ENCODE measurements at regions not wholly inside any gene's neighbourhood (a gene's known extent, or its start where the extent isn't known, plus 50 kb on each side); places are given as distances from the start of the nearest gene placed in this dataset.
"Not testable (repeated sequence)": the region's sequence is repeated elsewhere in the genome, so short reads cannot be mapped to it uniquely, and the experiment has no call there.

DNA sequence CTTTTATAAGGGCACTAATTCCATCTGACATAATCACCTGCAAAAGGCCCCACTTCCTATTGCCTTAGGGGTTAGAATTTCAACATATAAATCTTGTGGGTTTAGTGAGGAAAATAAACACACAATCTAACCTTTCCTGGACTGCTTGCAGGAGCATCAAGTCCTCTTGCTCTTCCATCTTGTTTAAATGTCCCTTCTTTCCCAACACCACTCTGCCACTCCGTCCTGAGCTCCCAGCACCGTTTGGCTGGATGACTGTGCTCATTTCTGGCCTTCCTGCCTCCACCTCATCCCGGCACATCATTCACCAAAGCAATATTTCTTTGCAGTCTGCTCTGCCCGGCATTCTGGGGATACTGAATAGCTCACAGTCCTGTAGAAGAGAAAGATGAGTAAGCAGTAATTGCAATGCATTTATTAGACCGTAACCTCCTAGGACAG is 247.8 kb downstream of the BCL2 start:
- peaks cover 13% of the 10 kb centered on the region for H3K4me1 Mint-ChIP-seq (ENCODE audit: low read depth)
- no peaks in the 10 kb centered on the region for H3K9me3 Mint-ChIP-seq
- H3K27me3 Mint-ChIP-seq: no peaks in the 10 kb centered on the region
- H3K4me3 Mint-ChIP-seq: no peak overlapping the region
- no peaks in the 10 kb centered on the region for H3K36me3 Mint-ChIP-seq (ENCODE audit: low read depth)
- no peak overlapping the region for H3K27ac Mint-ChIP-seq

DNA sequence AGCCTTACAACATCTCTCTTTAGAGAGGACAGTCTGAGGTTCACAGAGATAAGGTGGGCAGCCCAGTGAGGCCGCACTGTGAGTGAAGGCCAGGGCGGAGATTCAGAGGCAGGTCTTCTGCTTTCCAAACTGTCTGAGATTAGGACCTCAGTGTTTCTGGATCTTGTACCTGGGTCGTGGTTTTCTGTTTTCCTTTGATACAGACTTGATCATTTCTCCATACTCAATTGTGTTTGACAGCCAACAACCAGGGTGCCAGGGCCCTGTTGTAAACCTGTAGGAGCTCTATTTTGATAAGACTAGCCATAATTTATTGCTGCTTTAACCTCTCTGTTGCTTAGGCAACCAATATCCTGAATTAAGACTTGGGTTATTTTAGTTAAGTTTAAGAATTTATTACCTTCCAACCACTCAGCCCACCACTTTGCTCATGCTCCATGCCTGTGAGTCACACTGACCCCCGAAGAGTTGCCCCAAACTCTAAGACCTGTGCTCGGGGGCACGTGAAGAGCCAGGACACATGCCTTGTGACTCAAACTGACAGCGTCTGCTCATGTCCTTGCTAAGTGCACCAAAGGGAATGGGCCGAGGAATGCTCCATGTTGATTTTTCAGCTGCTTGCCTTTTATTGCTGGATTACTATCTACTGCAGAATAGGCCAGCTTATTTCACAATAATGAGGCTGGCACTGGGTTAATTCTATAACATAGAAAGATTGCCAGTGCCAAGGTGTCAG is 248.6 kb downstream of the BCL2 start:
- Mint-ChIP-seq H3K27ac (no peak overlapping the region), H3K4me3 (no peak overlapping the region), H3K4me1 (ENCODE audit: low read depth) (peaks cover 13% of the 10 kb centered on the region), H3K9me3 (no peaks in the 10 kb centered on the region), H3K36me3 (ENCODE audit: low read depth) (no peaks in the 10 kb centered on the region), H3K27me3 (no peaks in the 10 kb centered on the region)

DNA sequence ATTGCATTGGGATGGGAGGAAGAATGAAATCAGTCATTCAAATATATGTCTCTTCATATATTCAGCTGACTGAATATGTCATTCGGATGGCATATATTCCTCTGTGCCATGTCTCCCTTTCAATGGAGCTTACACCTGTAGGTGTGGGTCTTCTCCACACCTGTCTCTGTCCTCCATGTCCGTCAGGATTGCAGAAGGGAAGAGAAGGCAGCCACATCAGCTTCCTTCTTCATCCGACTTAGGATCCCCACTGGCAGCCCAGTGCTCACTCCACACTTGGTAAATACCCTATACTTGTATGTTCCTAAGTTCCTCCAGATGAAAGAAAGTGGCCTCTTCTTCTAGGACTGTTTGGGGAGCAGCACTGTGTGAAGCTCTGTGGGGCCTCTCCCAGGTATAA is 250.1 kb downstream of the BCL2 start:
- H3K4me3 Mint-ChIP-seq: no peak overlapping the region
- H3K27ac Mint-ChIP-seq: no peak overlapping the region
- H3K27me3 Mint-ChIP-seq: no peaks in the 10 kb centered on the region
- H3K9me3 Mint-ChIP-seq: no peaks in the 10 kb centered on the region
- H3K36me3 Mint-ChIP-seq (ENCODE audit: low read depth): no peaks in the 10 kb centered on the region
- H3K4me1 Mint-ChIP-seq (ENCODE audit: low read depth): peaks cover 3% of the 10 kb centered on the region

DNA sequence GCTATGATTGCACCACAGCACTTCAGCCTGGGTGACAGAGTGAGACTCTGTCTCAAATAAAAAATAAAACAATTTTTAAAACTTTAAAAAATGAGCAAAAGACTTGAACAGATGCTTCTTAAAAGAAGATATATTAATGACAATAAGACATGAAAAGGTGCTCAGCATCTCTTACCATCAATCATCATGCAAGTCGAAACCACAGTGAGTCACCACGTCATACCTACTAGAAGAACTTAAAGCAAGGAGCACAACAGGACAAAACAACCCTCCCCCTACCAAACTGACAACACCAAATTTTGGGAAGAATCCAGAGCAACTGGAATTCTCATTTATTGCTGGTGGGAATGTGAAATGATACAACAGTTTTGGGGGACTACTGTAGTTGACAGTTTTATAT is 251.6 kb downstream of the BCL2 start:
- H3K27ac Mint-ChIP-seq: no peak overlapping the region
- no peaks in the 10 kb centered on the region for H3K36me3 Mint-ChIP-seq (ENCODE audit: low read depth)
- no peaks in the 10 kb centered on the region for H3K9me3 Mint-ChIP-seq
- no peak overlapping the region for H3K4me3 Mint-ChIP-seq
- H3K4me1 Mint-ChIP-seq (ENCODE audit: low read depth): peaks cover 3% of the 10 kb centered on the region
- H3K27me3 Mint-ChIP-seq: no peaks in the 10 kb centered on the region

DNA sequence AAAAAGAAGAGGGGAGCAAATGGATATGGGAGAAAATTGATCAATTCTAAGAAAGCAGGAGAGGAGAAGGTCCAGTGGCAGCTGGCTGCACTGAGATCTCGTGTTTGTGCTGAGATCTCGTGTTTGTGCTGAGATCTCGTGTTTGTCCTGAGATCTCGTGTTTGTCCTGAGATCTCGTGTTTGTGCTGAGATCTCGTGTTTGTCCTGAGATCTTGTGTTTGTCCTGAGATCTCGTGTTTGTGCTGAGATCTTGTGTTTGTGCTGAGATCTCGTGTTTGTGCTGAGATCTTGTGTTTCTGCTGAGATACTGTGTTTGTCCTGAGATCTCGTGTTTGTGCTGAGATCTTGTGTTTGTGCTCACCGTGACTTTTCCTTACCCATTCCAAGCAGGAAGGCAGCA is 254.4 kb downstream of the BCL2 start:
- Mint-ChIP-seq H3K4me1 (ENCODE audit: low read depth) (peaks cover 3% of the 10 kb centered on the region), H3K27me3 (no peaks in the 10 kb centered on the region), H3K9me3 (no peaks in the 10 kb centered on the region), H3K27ac (no peak overlapping the region), H3K4me3 (no peak overlapping the region), H3K36me3 (ENCODE audit: low read depth) (no peaks in the 10 kb centered on the region)

DNA sequence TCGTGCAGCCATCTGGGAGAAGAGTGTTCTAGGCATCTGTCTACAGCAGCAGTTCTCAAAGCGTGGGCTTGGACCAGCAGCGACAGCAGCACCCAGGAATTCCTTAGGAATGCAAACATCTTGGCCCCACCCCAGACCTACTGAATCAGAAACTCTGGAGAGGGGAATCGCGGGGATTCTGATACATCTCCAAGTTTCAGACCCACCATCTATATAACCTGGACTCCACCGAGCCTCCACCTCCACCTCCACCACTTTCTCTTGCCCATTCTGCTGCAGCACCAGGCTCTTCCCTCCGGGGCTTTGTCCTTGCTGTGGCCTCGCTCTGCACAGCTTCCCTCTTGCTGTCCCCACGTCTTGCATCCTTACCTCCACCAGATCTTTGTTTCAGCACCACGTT is 256.4 kb downstream of the BCL2 start:
- Mint-ChIP-seq H3K27me3 (no peaks in the 10 kb centered on the region), H3K4me3 (no peak overlapping the region), H3K27ac (no peak overlapping the region), H3K9me3 (no peaks in the 10 kb centered on the region), H3K36me3 (ENCODE audit: low read depth) (no peaks in the 10 kb centered on the region), H3K4me1 (ENCODE audit: low read depth) (peaks cover 3% of the 10 kb centered on the region)

DNA sequence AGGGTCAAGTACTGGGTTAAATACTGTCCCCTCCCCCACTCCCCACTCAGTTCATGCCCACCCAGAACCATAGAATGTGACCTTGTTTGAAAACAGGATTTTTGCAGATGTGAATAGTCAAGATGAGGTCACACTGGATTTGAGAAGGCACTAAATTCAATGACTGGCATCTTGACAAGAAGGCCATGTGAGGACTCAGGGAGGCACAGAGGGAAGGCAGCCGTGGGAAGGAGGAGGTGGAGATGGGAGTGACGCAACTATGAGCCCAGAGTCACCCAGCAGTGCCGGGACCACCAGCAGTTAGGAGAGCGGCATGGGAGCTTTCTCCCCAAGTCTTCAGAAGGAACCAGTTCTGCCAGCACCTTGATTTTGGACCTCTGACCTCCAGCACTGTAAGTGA is 257.3 kb downstream of the BCL2 start:
- H3K4me1 Mint-ChIP-seq (ENCODE audit: low read depth): no peaks in the 10 kb centered on the region
- H3K27ac Mint-ChIP-seq: no peak overlapping the region
- H3K9me3 Mint-ChIP-seq: no peaks in the 10 kb centered on the region
- no peaks in the 10 kb centered on the region for H3K36me3 Mint-ChIP-seq (ENCODE audit: low read depth)
- H3K27me3 Mint-ChIP-seq: no peaks in the 10 kb centered on the region
- no peak overlapping the region for H3K4me3 Mint-ChIP-seq

DNA sequence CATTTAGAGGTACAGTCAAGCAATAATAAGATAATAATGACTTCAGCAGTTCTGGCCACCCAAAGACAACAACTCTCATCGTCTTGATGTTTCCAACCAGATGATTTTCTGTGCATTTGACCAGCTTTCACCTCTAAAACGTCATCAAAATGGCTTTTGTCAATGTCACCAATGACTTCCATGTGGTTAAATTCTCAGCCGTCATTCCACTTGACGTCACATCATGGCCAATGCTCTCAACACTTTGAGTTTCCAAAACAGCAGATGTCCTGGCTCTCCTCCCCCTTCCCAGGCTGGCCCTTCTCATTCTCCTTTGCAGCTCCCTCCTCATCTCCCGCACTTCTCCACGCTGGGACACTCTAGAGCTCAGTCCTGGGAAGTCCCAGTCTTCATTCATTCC is 258.3 kb downstream of the BCL2 start:
- Mint-ChIP-seq H3K27me3 (no peaks in the 10 kb centered on the region), H3K4me3 (no peak overlapping the region), H3K27ac (no peak overlapping the region), H3K36me3 (ENCODE audit: low read depth) (no peaks in the 10 kb centered on the region), H3K4me1 (ENCODE audit: low read depth) (no peaks in the 10 kb centered on the region), H3K9me3 (no peaks in the 10 kb centered on the region)

DNA sequence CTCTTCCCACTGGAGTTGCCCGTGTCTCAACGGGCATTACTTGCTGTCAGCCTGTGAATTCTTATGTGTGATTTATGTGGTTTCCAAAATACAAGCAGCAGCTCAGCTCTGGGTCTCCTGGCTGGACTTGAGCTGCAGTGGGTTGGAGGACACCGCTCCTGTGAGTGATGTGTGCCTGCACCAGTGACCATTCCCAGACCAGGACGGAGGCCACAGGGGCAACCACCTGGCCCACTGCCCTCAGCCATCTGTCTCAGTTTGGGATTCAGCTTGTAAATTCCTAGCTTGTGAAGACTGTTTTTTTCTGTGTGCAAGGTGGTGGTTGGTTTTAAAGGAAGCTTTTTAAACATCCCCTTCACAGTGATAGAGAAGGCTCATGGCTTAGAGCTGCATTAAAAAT is 261.0 kb downstream of the BCL2 start:
- Mint-ChIP-seq H3K36me3 (ENCODE audit: low read depth) (no peaks in the 10 kb centered on the region), H3K27me3 (no peaks in the 10 kb centered on the region), H3K27ac (no peak overlapping the region)

DNA sequence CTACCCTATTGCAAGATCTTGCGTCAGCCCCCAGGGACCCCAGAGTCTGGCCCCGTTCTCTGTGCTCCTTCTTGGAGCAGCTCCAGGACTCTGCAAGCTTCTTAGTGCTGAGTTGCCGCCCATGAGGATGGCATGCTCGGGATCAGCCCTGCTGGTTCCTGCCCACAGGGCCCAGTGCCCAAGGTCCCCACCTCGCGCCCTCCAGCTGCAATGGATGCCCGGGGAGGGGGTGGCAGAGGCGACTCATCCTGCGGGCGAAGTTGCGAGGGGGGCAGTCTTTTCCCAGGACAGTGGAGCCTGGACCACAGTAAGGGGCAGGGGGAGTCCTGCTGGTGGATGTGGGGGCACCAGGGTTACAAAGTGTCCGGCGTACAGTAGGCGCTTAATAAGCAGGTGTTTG is 261.9 kb downstream of the BCL2 start:
- Mint-ChIP-seq H3K27me3 (no peaks in the 10 kb centered on the region), H3K4me1 (ENCODE audit: low read depth) (peaks cover 5% of the 10 kb centered on the region), H3K4me3 (no peak overlapping the region), H3K9me3 (no peaks in the 10 kb centered on the region), H3K27ac (no peak overlapping the region), H3K36me3 (ENCODE audit: low read depth) (no peaks in the 10 kb centered on the region)

More for the DNA sequence above, 261.0 kb downstream of the BCL2 start:
- Mint-ChIP-seq H3K4me1 (ENCODE audit: low read depth) (peaks cover 5% of the 10 kb centered on the region), H3K4me3 (no peak overlapping the region), H3K9me3 (no peaks in the 10 kb centered on the region)

DNA sequence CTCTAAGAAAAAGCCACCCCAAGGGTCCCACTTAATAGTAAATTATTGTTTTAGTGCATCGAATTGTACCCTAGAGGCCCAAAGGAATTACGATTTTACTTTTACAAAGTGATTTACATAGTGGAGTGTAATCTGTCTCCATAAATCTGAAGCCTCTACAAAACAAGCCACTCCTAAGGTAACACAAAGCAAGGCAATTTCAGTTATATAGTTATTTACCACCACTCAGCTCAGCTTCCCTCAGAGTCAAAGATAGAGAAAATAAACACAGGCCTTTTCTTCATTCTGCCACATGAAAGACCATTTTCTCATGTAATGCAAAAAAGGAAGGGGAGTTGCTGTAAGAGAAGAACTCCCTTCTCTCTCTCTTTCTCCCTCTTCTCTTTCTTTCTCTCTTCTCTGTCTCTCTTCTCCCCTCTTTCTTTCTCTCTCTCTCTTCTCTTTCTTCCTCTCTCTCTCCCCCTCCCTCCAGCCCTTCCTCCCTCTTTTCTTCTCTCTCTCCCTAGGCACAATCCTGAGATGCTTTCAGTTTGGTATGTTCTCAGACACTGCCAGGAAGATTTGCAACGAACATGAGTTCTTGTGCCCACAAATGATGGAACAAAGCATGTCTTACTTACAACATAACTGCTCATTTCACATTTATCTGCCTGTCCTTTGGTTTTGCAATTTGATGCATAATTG is 264.5 kb downstream of the BCL2 start:
- no peak overlapping the region for H3K27ac Mint-ChIP-seq
- H3K36me3 Mint-ChIP-seq (ENCODE audit: low read depth): no peaks in the 10 kb centered on the region
- no peaks in the 10 kb centered on the region for H3K9me3 Mint-ChIP-seq
- H3K4me3 Mint-ChIP-seq: no peak overlapping the region
- no peaks in the 10 kb centered on the region for H3K27me3 Mint-ChIP-seq
- peaks cover 10% of the 10 kb centered on the region for H3K4me1 Mint-ChIP-seq (ENCODE audit: low read depth)

DNA sequence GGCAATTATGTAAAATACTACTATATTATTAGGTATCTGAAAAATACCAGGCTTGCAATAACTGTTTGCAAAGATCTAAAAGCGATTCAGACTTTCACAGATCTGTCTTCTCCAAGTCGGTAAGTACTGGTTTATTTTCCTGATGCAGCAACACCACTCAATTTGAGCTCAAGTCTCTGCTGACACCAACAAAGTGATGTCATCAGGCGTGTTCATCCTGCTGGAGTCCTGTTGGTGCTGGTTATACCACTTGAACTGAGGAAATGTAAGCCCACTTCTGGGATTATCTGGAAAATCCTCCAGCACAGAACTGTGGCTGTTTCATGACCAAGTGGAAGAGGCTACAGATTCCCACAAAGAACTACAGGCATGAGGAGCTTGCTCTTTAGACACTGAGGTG is 267.6 kb downstream of the BCL2 start:
- Mint-ChIP-seq H3K9me3 (no peaks in the 10 kb centered on the region), H3K4me3 (no peak overlapping the region), H3K27ac (no peak overlapping the region), H3K36me3 (ENCODE audit: low read depth) (no peaks in the 10 kb centered on the region), H3K4me1 (ENCODE audit: low read depth) (peaks cover 16% of the 10 kb centered on the region), H3K27me3 (no peaks in the 10 kb centered on the region)

DNA sequence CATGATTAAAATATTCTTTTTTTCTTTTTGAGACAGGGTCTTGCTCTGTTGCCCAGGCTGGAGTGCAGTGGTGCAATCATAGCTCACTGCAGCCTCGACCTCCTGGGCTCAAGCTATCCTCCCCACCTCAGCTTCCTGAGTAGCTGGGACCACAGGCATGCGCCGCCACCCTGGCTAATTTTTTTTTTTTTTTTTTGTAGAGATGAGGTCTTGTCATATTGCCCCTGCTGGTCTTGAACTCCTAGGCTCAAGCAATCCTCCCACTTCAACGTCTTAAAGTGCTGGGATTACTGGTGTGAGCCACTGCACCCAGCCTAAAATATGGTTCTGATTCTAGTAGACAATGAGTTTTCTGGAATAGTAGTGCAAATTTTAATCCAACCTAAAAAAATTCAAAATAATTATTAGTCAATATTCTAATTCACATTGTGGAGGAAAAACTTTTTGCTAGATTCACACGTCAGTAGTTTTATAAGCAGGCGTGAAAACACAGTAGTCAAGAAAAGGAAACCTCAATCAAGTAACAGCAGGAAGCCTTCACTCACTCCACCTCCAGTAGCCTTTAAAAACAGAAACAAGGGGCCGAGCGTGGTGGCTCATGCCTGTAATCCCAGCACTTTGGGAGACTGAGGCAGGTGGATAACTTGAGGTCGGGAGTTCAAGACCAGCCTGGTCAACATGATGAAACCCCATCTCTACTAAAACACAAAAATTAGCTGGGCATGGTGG is 268.7 kb downstream of the BCL2 start:
- H3K9me3 Mint-ChIP-seq; H3K27ac Mint-ChIP-seq; H3K36me3 Mint-ChIP-seq (ENCODE audit: low read depth); H3K27me3 Mint-ChIP-seq; H3K4me3 Mint-ChIP-seq: not testable (repeated sequence)
- peaks cover 16% of the 10 kb centered on the region for H3K4me1 Mint-ChIP-seq (ENCODE audit: low read depth)

DNA sequence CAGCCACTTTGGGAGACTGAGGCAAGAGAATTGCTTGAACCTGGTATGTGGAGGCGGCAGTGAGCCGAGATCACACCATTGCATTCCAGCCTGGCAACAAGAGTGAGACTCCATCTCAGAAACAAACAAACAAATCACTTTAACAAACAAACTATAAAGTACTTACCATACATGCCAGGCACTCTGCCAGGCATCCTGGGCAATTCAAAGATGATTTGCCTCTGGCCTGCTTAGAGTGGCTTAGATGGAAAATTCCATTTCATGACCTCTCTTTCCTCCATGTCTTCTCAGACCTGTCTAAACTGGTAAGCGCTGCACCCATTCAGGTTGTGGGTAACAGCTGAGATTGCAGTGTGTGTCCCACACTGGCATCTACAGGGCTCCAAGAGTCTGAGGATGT is 273.2 kb downstream of the BCL2 start:
- Mint-ChIP-seq H3K27me3 (peaks cover 6% of the 10 kb centered on the region), H3K36me3 (ENCODE audit: low read depth) (no peaks in the 10 kb centered on the region), H3K9me3 (no peaks in the 10 kb centered on the region), H3K4me3 (no peak overlapping the region), H3K4me1 (ENCODE audit: low read depth) (peaks cover 22% of the 10 kb centered on the region), H3K27ac (no peak overlapping the region)

DNA sequence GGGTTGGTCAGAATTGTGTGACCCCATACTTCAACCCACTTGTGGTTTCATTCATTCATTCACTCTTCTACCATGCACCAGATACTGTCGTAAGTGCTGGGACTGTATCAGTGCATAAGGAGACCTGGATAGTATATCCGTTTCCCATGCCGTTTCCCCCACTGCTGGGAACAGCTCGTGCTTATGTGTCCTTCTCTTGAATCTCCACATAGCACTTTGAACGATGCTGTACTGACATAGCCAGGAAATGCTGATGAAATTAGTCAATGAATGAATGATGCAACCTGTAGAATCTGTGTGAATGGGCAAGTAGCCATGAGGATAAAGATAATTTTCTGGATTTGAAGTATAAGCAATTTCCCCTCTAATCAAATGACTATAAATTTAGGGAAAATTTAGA is 276.1 kb downstream of the BCL2 start:
- H3K4me3 Mint-ChIP-seq: no peak overlapping the region
- no peak overlapping the region for H3K27ac Mint-ChIP-seq
- H3K9me3 Mint-ChIP-seq: no peaks in the 10 kb centered on the region
- peaks cover 26% of the 10 kb centered on the region for H3K4me1 Mint-ChIP-seq (ENCODE audit: low read depth)
- H3K27me3 Mint-ChIP-seq: peaks cover 6% of the 10 kb centered on the region
- no peaks in the 10 kb centered on the region for H3K36me3 Mint-ChIP-seq (ENCODE audit: low read depth)
